GM20000 (cell line): ENCODE measurements at regions not wholly inside any gene's neighbourhood (a gene's known extent, or its start where the extent isn't known, plus 50 kb on each side); places are given as distances from the start of the nearest gene placed in this dataset.

Source experiments
- DNase-seq: peaks from one replicate; pipeline ENCODE4 v3.0.0; 2012; ENCODE audit warnings: low spot score
- TF ChIP-seq, protein P1 (sequence below): IDR thresholded peaks from 2 replicates; pipeline ENCODE4 v1.5.1; 2012; ENCODE audit warnings: mild to moderate bottlenecking, control low read depth; ENCODE audit errors: extremely low read depth, missing control alignments

GRCh38 chr9:18362166-18362565 is 111.8 kb upstream of the ADAMTSL1 start:
- no peak for DNase-seq
- TF ChIP-seq, protein P1, sequence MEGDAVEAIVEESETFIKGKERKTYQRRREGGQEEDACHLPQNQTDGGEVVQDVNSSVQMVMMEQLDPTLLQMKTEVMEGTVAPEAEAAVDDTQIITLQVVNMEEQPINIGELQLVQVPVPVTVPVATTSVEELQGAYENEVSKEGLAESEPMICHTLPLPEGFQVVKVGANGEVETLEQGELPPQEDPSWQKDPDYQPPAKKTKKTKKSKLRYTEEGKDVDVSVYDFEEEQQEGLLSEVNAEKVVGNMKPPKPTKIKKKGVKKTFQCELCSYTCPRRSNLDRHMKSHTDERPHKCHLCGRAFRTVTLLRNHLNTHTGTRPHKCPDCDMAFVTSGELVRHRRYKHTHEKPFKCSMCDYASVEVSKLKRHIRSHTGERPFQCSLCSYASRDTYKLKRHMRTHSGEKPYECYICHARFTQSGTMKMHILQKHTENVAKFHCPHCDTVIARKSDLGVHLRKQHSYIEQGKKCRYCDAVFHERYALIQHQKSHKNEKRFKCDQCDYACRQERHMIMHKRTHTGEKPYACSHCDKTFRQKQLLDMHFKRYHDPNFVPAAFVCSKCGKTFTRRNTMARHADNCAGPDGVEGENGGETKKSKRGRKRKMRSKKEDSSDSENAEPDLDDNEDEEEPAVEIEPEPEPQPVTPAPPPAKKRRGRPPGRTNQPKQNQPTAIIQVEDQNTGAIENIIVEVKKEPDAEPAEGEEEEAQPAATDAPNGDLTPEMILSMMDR, result no peak

- peak; percentile 4 for DNase-seq
- TF ChIP-seq, protein P1, result no peak
Measured at GRCh38 chr9:18362901-18363685, 110.9 kb upstream of the ADAMTSL1 start.

- DNase-seq, result no peak
- TF ChIP-seq, protein P1, result no peak
Measured at GRCh38 chr9:18365651-18366050, 108.3 kb upstream of the ADAMTSL1 start.

GRCh38 chr9:18366184-18366583 is 107.8 kb upstream of the ADAMTSL1 start:
- DNase-seq, result peak; percentile 24
- TF ChIP-seq, protein P1, result no peak

DNA sequence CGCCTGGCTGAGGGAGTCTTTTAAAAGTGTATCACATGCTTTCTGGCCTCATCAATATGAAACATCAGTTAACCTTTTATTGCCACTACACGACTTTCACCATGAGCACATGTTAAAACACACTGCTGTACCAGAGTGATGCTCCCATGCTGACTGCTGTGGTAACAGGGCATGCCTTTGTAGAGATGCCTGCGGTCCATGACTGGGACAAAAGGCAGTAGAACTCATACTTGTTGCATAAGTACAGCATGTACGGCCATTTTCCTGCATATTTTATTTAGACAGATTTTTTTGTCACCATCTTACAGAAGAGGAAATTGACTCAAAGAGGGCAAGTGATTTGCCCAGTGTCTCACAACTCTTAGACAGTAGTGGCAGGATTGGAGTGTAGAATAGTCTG is 105.7 kb upstream of the ADAMTSL1 start:
- TF ChIP-seq, protein P1, result no peak
- DNase-seq, result no peak

GRCh38 chr9:18371141-18371540 is 102.8 kb upstream of the ADAMTSL1 start:
- DNase-seq, result no peak
- TF ChIP-seq, protein P1, result no peak

DNA sequence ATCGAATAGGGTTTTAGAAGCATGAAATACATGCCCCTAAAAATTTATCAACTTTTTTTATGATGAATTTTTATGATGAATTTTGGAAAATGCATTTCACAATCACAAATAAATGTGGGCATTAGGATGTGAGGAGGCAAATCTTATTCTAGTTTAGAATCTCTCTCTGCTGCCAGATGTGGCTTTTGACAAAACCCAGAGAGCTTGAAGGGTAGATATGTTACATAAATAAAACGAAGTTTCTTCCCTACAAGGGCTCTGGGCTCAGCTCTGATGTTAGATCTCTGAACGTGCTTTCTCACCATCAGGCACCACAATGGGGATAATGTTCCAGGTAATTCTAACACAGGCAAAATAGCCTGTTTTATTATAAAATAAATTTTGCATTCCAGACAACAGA is 102.3 kb upstream of the ADAMTSL1 start:
- no peak for DNase-seq
- TF ChIP-seq, protein P1, result no peak
